ENCODE measurements at regions not wholly inside any gene's neighbourhood (a gene's known extent, or its start where the extent isn't known, plus 50 kb on each side); places are given as distances from the start of the nearest gene placed in this dataset.

DNA sequence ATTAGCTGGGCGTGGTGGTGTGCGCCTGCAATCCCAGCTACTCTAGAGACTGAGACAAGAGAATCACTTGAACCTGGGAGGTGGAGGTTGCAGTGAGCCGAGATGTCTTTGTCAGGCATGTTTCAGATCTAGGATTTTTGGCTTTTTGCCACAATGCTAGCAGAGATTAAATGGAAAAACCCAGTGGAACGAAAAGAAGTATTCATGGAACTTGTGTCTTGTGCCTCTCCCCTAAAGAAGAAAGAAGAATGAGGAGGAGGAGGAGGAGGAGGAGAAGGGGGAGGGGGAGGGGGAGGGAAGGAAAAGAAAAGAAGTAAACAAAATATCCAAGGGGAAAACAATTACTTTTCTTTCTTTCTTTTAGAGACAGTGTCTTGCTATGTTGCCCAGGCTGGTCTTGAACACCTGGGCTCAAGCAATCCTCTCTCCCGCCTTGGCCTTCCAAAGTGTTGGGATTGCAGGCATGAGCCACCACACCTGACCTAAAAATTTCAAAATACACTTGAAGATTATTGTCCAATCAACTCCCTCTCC is 106.0 kb downstream of the ARRDC3 start:
- TF ChIP-seq CTCF (IDR thresholded peaks at IDR 0.05) (no peak), POLR2A (IDR thresholded peaks at IDR 0.05) (no peak)

All from heart left ventricle (tissue), 13 donors.